Stimulated activated CD4-positive, alpha-beta T cell treated with anti-CD3 and anti-CD28 coated beads, Interleukin-4, amount 100 ng/mL, for 1 hour (primary cell): ENCODE measurements at regions not wholly inside any gene's neighbourhood (a gene's known extent, or its start where the extent isn't known, plus 50 kb on each side); places are given as distances from the start of the nearest gene placed in this dataset.

Source experiments
- DNase-seq: peaks from one replicate; pipeline ENCODE4 v3.0.0-alpha.2; 2020

- no peak for DNase-seq
These were observed 685.9 kb downstream of the BRD1 start for GRCh38 chr22:49141761-49142160.

GRCh38 chr22:49140911-49141665, 686.6 kb downstream of the BRD1 start:
- no peak for DNase-seq

GRCh38 chr22:49139492-49140151, 688.1 kb downstream of the BRD1 start:
- DNase-seq = no peak

GRCh38 chr22:49138250-49138790, 689.4 kb downstream of the BRD1 start:
- no peak for DNase-seq

- no peak for DNase-seq
These were observed 690.4 kb downstream of the BRD1 start for GRCh38 chr22:49137206-49137840.

- no peak for DNase-seq
These were observed 690.9 kb downstream of the BRD1 start for GRCh38 chr22:49136816-49137180.

GRCh38 chr22:49136041-49136815, 691.4 kb downstream of the BRD1 start:
- no peak for DNase-seq

- no peak for DNase-seq
These were observed 693.6 kb downstream of the BRD1 start for GRCh38 chr22:49134076-49134475.

GRCh38 chr22:49133541-49133940, 694.1 kb downstream of the BRD1 start:
- DNase-seq = no peak

- DNase-seq = no peak
These were observed 695.7 kb downstream of the BRD1 start for GRCh38 chr22:49132009-49132408.

GRCh38 chr22:49129736-49130135, 697.9 kb downstream of the BRD1 start:
- no peak for DNase-seq

- no peak for DNase-seq
These were observed 698.8 kb downstream of the BRD1 start for GRCh38 chr22:49128874-49129273.

- DNase-seq = no peak
These were observed 703.1 kb downstream of the BRD1 start for GRCh38 chr22:49124608-49125007.

- DNase-seq = no peak
These were observed 704.0 kb downstream of the BRD1 start for GRCh38 chr22:49123621-49124192.

GRCh38 chr22:49119551-49119952, 708.1 kb downstream of the BRD1 start:
- no peak for DNase-seq

GRCh38 chr22:49118065-49118464, 709.6 kb downstream of the BRD1 start:
- DNase-seq = no peak

GRCh38 chr22:49117486-49117885, 710.2 kb downstream of the BRD1 start:
- no peak for DNase-seq

- DNase-seq = no peak
These were observed 711.1 kb downstream of the BRD1 start for GRCh38 chr22:49116486-49117120.

- DNase-seq = no peak
These were observed 711.7 kb downstream of the BRD1 start for GRCh38 chr22:49116021-49116420.

GRCh38 chr22:49115197-49115596, 712.5 kb downstream of the BRD1 start:
- DNase-seq = no peak

- DNase-seq = no peak
These were observed 713.9 kb downstream of the BRD1 start for GRCh38 chr22:49113758-49114157.
